RWPE1 (cell line): ENCODE measurements at regions not wholly inside any gene's neighbourhood (a gene's known extent, or its start where the extent isn't known, plus 50 kb on each side); places are given as distances from the start of the nearest gene placed in this dataset.

Experiments used
- CTCF ChIA-PET: fragments of 350-600 bp; sonication (Branson Sonifier 250); formaldehyde crosslinking; extraction: SDS; loops from one replicate; lab custom pipeline; 2021; lab: Yijun Ruan, JAX
- POLR2A ChIA-PET: fragments of 400-600 bp; formaldehyde crosslinking; extraction: SDS; loops from one replicate; lab custom pipeline; 2020; ENCODE audit warnings: antibody characterized with exemption; ENCODE audit not compliant: low non-redundant PET; lab: Yijun Ruan, JAX
- DNase-seq: peaks from one replicate; pipeline ENCODE4 v3.0.0; 2012; ENCODE audit warnings: low spot score
- H3K27ac ChIP-seq: fragments of 450-650 bp; 2 replicates; pipeline ENCODE4 v1.5.1; 2017
- TF ChIP-seq, protein P1 (sequence below): fragments of 450-650 bp; conservative IDR thresholded peaks from 2 replicates; pipeline ENCODE4 v1.5.1; 2017; ENCODE audit warnings: low read depth, mild to moderate bottlenecking

DNA sequence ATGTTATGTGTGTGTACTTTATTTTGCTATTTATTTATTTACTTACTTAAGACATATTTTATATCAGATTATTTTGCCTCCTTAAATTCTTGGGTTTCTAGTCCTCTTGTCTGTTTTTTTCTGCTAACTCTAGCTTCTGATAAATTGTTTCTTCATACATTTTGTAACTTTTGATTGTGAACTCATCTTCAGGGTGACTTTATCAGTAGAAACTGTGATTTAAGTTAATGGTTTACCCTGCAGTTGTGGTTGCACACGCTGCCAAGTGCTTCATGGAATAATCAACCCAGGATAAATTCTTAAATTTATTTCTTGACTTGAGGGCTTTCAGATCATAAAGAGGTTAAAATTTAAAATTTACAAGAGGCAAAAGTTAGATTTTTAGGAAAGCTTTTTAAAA, 173.3 kb downstream of the CENPW start:
- TF ChIP-seq, protein P1, sequence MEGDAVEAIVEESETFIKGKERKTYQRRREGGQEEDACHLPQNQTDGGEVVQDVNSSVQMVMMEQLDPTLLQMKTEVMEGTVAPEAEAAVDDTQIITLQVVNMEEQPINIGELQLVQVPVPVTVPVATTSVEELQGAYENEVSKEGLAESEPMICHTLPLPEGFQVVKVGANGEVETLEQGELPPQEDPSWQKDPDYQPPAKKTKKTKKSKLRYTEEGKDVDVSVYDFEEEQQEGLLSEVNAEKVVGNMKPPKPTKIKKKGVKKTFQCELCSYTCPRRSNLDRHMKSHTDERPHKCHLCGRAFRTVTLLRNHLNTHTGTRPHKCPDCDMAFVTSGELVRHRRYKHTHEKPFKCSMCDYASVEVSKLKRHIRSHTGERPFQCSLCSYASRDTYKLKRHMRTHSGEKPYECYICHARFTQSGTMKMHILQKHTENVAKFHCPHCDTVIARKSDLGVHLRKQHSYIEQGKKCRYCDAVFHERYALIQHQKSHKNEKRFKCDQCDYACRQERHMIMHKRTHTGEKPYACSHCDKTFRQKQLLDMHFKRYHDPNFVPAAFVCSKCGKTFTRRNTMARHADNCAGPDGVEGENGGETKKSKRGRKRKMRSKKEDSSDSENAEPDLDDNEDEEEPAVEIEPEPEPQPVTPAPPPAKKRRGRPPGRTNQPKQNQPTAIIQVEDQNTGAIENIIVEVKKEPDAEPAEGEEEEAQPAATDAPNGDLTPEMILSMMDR = no peak
- ChIA-PET POLR2A (no interaction called here), CTCF (interaction anchor here (0.6 to 0.7 kb wide), 2 partner anchors 8 to 72 kb away, joined by 3 read pairs; no protein-coding TSS in a partner anchor)

DNA sequence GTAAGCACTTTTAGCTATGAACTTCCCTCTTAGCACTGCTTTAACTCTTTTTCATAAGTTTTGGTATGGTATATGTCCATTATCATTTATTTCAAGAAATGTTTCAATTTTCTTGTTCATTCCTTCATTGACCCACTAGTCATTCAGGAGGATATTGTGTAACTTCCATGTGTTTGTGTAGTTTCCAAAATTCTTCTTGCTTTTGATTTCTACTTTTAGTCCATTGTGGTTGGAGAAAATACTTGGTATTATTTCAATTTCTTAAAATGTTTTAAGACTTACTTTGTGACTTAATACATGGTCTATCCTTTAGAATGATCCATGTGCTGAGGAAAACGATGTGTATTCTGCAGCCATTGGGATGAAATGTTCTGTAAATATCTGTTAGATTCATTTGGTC, 176.5 kb downstream of the CENPW start:
- POLR2A ChIA-PET = no interaction called here
- CTCF ChIA-PET = no interaction called here
- H3K27ac ChIP-seq = no peak overlapping the region
- TF ChIP-seq, protein P1 = no peak
- DNase-seq = no peak

More for the DNA sequence above, 173.3 kb downstream of the CENPW start:
- DNase-seq = no peak
- no peak overlapping the region for H3K27ac ChIP-seq

DNA sequence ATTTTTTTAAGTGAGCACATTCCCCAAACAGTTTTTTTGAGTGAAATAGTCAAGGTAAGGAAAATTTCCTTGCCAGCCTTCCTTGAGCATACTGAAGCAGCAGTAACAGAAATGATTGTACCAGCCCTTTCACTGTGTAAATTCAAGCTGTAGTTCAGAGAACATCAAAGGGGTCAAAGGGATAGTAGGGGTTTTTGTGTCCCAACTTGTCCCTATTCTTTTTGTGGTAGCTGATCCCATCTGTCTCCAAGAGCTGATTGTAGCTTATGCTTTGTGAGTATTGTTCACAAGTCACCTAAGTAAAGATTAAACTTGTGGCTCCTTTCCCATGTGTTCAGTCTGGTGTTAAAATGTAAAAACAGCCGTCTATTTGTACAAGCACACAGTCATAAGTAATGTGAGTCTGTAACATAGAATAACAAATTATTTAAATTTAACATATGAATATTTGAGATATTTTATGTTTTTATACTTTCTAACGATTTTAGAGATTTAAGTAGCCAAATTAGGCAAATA, 185.0 kb downstream of the CENPW start:
- POLR2A ChIA-PET = no interaction called here
- H3K27ac ChIP-seq = no peak overlapping the region
- TF ChIP-seq, protein P1 = no peak
- no peak for DNase-seq
- CTCF ChIA-PET = no interaction called here

DNA sequence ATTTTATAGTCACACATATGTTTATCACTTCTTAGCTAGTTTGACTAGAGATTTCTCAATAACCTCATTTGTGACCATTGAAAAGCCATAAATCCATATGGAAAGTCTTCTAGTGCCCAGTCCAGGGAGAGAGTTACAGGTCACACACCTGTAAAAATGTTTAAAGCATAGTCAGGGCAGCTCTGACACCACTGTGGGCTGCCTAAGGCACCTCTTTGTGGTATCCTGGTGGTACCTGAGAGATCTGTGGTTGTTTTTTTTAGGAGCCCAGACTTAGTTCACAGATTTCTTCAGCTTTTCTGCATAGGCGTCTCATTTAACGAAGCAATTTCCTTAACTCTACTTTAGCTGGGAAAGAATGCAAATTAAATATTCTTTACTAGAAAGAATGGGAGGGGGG, 186.6 kb downstream of the CENPW start:
- ChIA-PET CTCF (interaction anchor here (0.7 kb wide), 1 partner anchor 1061 kb away, joined by 5 read pairs; no protein-coding TSS in a partner anchor), POLR2A (no interaction called here)
- TF ChIP-seq, protein P1 = no peak
- no peak overlapping the region for H3K27ac ChIP-seq
- DNase-seq = no peak

DNA sequence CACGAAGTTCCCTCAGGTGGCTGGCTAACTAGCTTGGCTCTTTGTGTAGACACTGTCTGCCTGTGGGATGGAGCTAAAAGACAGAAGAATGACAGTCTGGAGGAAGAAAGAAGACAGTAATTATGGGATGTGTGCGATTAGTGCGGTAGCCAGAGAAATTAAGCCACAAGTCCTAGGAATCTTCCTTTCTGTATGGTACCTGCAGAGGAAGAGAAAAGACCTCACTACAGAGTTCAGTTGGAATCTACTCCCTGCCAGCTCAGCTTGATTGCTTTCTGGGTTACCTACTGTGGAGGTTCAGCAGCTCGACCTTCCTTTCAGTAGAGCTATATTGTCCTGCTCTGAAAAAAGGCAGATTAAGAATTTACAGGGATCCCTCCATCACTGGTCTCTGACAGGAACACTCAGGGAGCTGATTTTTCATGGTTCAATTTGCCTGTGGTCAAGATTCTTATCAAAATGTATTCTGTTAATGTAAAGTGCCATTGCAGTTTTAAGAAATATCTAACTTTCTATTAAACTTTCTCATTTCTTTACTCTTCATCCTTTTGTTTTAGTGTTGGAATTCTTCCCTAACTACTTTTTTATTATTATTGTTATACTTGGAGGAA, 187.2 kb downstream of the CENPW start:
- TF ChIP-seq, protein P1 = no peak
- POLR2A ChIA-PET = no interaction called here
- H3K27ac ChIP-seq = no peak overlapping the region
- CTCF ChIA-PET = interaction anchor here (0.7 kb wide), 1 partner anchor 1061 kb away, joined by 5 read pairs; no protein-coding TSS in a partner anchor
- DNase-seq = no peak

DNA sequence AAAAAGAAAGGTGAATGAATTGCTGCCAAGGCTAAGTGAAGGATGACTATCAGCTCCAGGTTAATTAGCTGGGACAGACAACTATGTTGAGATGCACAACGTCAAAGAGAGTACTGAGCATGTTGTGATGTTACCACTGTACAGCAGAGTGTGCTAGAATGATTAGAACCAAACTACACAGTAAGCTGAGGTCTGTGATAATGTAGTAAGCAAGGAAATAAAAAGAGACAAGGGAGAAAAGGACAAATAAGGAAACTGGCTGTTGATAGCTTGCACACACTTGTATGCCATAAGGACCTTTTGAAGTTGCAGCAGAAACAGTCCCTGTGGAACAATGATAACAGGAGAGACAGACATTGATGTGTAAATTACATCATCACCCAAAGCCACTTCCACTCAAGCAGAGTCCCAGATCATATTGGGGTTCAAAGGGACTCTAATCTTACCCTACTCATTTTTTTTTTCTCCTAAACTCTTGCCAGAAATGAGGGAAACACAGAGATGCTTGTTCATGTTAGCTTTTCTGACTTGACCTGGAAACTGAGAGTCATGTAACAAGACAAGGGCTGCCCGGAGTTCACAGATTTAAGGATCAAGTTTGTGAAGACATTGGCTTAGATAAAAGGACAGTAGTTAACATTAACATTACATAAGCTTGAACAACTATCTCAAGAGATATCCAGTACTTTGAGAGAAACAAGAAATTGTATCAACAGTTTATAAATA, 189.9 kb downstream of the CENPW start:
- TF ChIP-seq, protein P1 = no peak
- H3K27ac ChIP-seq = no peak overlapping the region
- POLR2A ChIA-PET = no interaction called here
- DNase-seq = no peak
- CTCF ChIA-PET = no interaction called here
